Fibroblast of lung (primary cell): ENCODE measurements at regions not wholly inside any gene's neighbourhood (a gene's known extent, or its start where the extent isn't known, plus 50 kb on each side); places are given as distances from the start of the nearest gene placed in this dataset.
A peak's percentile ranks its signal among the peaks of the same experiment; 100 is the strongest.

Experiments
- DNase-seq, 2 donors: peaks; one replicate each; pipeline versions ENCODE4 v3.0.0 to v3.0.0-alpha.2; 2010; ENCODE audit warnings: low read depth in 2 of 2
- H2AFZ ChIP-seq: 2 replicates; pipeline ENCODE4 v1.5.1; 2012; ENCODE audit warnings: low read length, control low read depth, inconsistent platforms
- H3K27ac ChIP-seq: 2 replicates; pipeline ENCODE4 v1.5.1; 2011; ENCODE audit warnings: low read length, control low read depth; ENCODE audit not compliant: insufficient read depth
- H3K27me3 ChIP-seq: 2 replicates; pipeline ENCODE4 v1.5.1; 2011; ENCODE audit warnings: mild to moderate bottlenecking, low read length; ENCODE audit not compliant: control insufficient read depth, insufficient read depth
- H3K36me3 ChIP-seq: 2 replicates; pipeline ENCODE4 v1.5.1; 2011; ENCODE audit warnings: low read length; ENCODE audit not compliant: control insufficient read depth, insufficient read depth
- H3K4me1 ChIP-seq: 2 replicates; pipeline ENCODE4 v1.5.1; 2011; ENCODE audit warnings: low read length; ENCODE audit not compliant: control insufficient read depth, insufficient read depth; ENCODE audit errors: extremely low read depth
- H3K4me2 ChIP-seq: 2 replicates; pipeline ENCODE4 v1.5.1; 2011; ENCODE audit warnings: low read length, control low read depth; ENCODE audit not compliant: insufficient read depth; ENCODE audit errors: extremely low read depth
- H3K4me3 ChIP-seq, 4 experiments: fragments of 200-600 bp in 1 of 4; sonication (generic) in 1 of 4; replicated peaks in 1 of 4; 2 replicates each; pipeline ENCODE4 v1.5.1; 2011 to 2016; ENCODE audit warnings: low read length in 4 of 4, low read depth in 3 of 4, mild to moderate bottlenecking in 3 of 4, control low read depth in 2 of 4, inconsistent platforms in 1 of 4, mixed read lengths in 1 of 4; ENCODE audit not compliant: insufficient read depth in 1 of 4; ENCODE audit errors: control extremely low read depth in 1 of 4
- H3K79me2 ChIP-seq: 2 replicates; pipeline ENCODE4 v1.5.1; 2012; ENCODE audit warnings: mild to moderate bottlenecking, low read length, inconsistent platforms; ENCODE audit not compliant: control insufficient read depth, insufficient read depth
- H3K9ac ChIP-seq: 2 replicates; pipeline ENCODE4 v1.5.1; 2011; ENCODE audit warnings: mild to moderate bottlenecking, low read length, control low read depth; ENCODE audit not compliant: insufficient read depth
- H3K9me3 ChIP-seq: 2 replicates; pipeline ENCODE4 v1.5.1; 2012; ENCODE audit warnings: low read depth, low read length; ENCODE audit not compliant: control insufficient read depth, insufficient read depth
- H4K20me1 ChIP-seq: 2 replicates; pipeline ENCODE4 v1.5.1; 2011; ENCODE audit warnings: low read length; ENCODE audit not compliant: control insufficient read depth, insufficient read depth; ENCODE audit errors: extremely low read depth
- CTCF ChIP-seq, 2 donors: IDR thresholded peaks in 1 of 2; conservative IDR thresholded peaks in 1 of 2; 1 replicate in 1 of 2; 2 replicates in 1 of 2; pipeline ENCODE4 v1.5.1; 2011 to 2012; ENCODE audit warnings: low read length in 2 of 2, control low read depth in 1 of 2, inconsistent platforms in 1 of 2, low read depth in 1 of 2, mild to moderate bottlenecking in 1 of 2
- EZH2 ChIP-seq: IDR thresholded peaks from 2 replicates; pipeline ENCODE4 v1.5.1; 2012; ENCODE audit warnings: low read length, control low read depth, mild to moderate bottlenecking; ENCODE audit errors: missing control alignments

- H3K27ac ChIP-seq: no peak overlapping the region
- H3K79me2 ChIP-seq: no peaks in the 10 kb centered on the region
- no peak for DNase-seq
- H3K9ac ChIP-seq: no peak overlapping the region
- no peaks in the 10 kb centered on the region for H3K9me3 ChIP-seq
- H3K4me1 ChIP-seq: no peaks in the 10 kb centered on the region
- H2AFZ ChIP-seq: no peak overlapping the region
- TF ChIP-seq EZH2: no peak
- no peak for TF ChIP-seq CTCF (conservative IDR thresholded peaks at IDR 0.05 in 1 of 2, IDR thresholded peaks at IDR 0.05 in 1 of 2; ENCODE audit: low read depth in 1 of 2, low read length in 2 of 2)
- no peaks in the 10 kb centered on the region for H3K36me3 ChIP-seq
- H3K4me3 ChIP-seq: no peak overlapping the region
- H3K4me2 ChIP-seq: no peak overlapping the region
- H4K20me1 ChIP-seq: no peaks in the 10 kb centered on the region
- no peaks in the 10 kb centered on the region for H3K27me3 ChIP-seq
Measured at GRCh38 chr16:27123795-27124409, 57.2 kb downstream of the C16orf82 start.

GRCh38 chr16:27127308-27127707 is 60.6 kb downstream of the C16orf82 start:
- H3K4me3 ChIP-seq: no peak overlapping the region
- H3K4me1 ChIP-seq: no peaks in the 10 kb centered on the region

GRCh38 chr16:27129401-27129800 is 62.7 kb downstream of the C16orf82 start:
- no peak overlapping the region for H3K27ac ChIP-seq
- no peak overlapping the region for H3K9ac ChIP-seq
- no peaks in the 10 kb centered on the region for H3K36me3 ChIP-seq
- no peaks in the 10 kb centered on the region for H3K4me1 ChIP-seq
- no peak overlapping the region for H3K4me2 ChIP-seq
- H4K20me1 ChIP-seq: no peaks in the 10 kb centered on the region
- H3K79me2 ChIP-seq: no peaks in the 10 kb centered on the region
- DNase-seq: no peak
- TF ChIP-seq CTCF (conservative IDR thresholded peaks at IDR 0.05 in 1 of 2, IDR thresholded peaks at IDR 0.05 in 1 of 2; ENCODE audit: low read depth in 1 of 2, low read length in 2 of 2) (no peak), EZH2 (no peak)
- H3K27me3 ChIP-seq: no peaks in the 10 kb centered on the region
- H2AFZ ChIP-seq: no peak overlapping the region
- no peaks in the 10 kb centered on the region for H3K9me3 ChIP-seq
- no peak overlapping the region for H3K4me3 ChIP-seq

More at GRCh38 chr16:27127308-27127707, 60.6 kb downstream of the C16orf82 start:
- Histone ChIP-seq H2AFZ (no peak overlapping the region), H3K9ac (no peak overlapping the region), H3K4me2 (no peak overlapping the region), H4K20me1 (no peaks in the 10 kb centered on the region), H3K9me3 (no peaks in the 10 kb centered on the region), H3K27ac (no peak overlapping the region), H3K36me3 (no peaks in the 10 kb centered on the region), H3K27me3 (no peaks in the 10 kb centered on the region), H3K79me2 (no peaks in the 10 kb centered on the region)
- DNase-seq: peak; percentile 16 to 58
- TF ChIP-seq CTCF (conservative IDR thresholded peaks at IDR 0.05 in 1 of 2, IDR thresholded peaks at IDR 0.05 in 1 of 2; ENCODE audit: low read depth in 1 of 2, low read length in 2 of 2) (no peak), EZH2 (no peak)
